Loucy (cell line): ENCODE measurements at regions not wholly inside any gene's neighbourhood (a gene's known extent, or its start where the extent isn't known, plus 50 kb on each side); places are given as distances from the start of the nearest gene placed in this dataset.

ENCODE experiments used
- EZH2phosphoT487 ChIP-seq: fragments of 200-600 bp; IDR thresholded peaks from 2 replicates; pipeline ENCODE4 v1.6.1; 2018; ENCODE audit warnings: antibody characterized with exemption, mild to moderate bottlenecking, moderate library complexity, borderline replicate concordance
- TF ChIP-seq, protein P1 (sequence below): fragments of 200-600 bp; sonication (generic); conservative IDR thresholded peaks from 2 replicates; pipeline ENCODE4 v1.5.1; 2014; ENCODE audit warnings: mild to moderate bottlenecking, antibody characterized with exemption, low read length

DNA sequence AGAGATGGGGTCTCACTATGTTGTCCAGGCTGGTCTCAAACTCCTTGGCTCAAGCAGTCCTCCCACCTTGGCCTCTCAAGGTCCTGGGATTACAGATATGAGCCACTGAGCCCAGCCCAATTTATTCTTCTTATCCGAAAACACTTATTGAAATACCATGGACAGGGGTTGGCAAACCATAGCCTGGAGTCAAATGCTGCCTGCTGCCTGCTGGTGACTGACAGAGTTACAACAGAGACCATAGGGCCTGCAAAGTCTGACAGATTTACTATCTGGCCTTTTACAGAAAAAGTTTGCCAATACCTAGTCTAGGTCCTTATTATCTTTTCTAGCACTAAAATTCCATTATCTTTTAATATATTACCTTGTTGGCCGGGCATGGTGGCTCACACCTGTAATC lies 87.1 kb upstream of the ZNF281 start:
- TF ChIP-seq, protein P1, sequence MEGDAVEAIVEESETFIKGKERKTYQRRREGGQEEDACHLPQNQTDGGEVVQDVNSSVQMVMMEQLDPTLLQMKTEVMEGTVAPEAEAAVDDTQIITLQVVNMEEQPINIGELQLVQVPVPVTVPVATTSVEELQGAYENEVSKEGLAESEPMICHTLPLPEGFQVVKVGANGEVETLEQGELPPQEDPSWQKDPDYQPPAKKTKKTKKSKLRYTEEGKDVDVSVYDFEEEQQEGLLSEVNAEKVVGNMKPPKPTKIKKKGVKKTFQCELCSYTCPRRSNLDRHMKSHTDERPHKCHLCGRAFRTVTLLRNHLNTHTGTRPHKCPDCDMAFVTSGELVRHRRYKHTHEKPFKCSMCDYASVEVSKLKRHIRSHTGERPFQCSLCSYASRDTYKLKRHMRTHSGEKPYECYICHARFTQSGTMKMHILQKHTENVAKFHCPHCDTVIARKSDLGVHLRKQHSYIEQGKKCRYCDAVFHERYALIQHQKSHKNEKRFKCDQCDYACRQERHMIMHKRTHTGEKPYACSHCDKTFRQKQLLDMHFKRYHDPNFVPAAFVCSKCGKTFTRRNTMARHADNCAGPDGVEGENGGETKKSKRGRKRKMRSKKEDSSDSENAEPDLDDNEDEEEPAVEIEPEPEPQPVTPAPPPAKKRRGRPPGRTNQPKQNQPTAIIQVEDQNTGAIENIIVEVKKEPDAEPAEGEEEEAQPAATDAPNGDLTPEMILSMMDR, result no peak
- no peak for TF ChIP-seq EZH2phosphoT487
